Endodermal cell (in vitro differentiated cells): ENCODE measurements at regions not wholly inside any gene's neighbourhood (a gene's known extent, or its start where the extent isn't known, plus 50 kb on each side); places are given as distances from the start of the nearest gene placed in this dataset.

Source experiments
- DNase-seq: peaks from one replicate; pipeline ENCODE4 v3.0.0-alpha.2; 2017
- H3K27ac ChIP-seq: 2 replicates; pipeline ENCODE4 v1.5.1; 2013; ENCODE audit warnings: mild to moderate bottlenecking, low read depth, low read length, moderate library complexity
- H3K27me3 ChIP-seq: 2 replicates; pipeline ENCODE4 v1.6.1; 2013; ENCODE audit warnings: mild to moderate bottlenecking, low read length, moderate library complexity; ENCODE audit not compliant: insufficient read depth, control insufficient read depth, poor library complexity, severe bottlenecking
- H3K36me3 ChIP-seq: 2 replicates; pipeline ENCODE4 v1.7.0; 2013; ENCODE audit warnings: mild to moderate bottlenecking, low read length, moderate library complexity; ENCODE audit not compliant: control insufficient read depth, insufficient read depth
- H3K4me1 ChIP-seq: one replicate; pipeline ENCODE4 v1.7.0; 2013; ENCODE audit warnings: low read length; ENCODE audit not compliant: control insufficient read depth, insufficient read depth
- H3K4me3 ChIP-seq: 2 replicates; pipeline ENCODE4 v1.5.1; 2013; ENCODE audit warnings: mild to moderate bottlenecking, low read length, moderate library complexity
- H3K9ac ChIP-seq: 2 replicates; pipeline ENCODE4 v1.6.1; 2013; ENCODE audit warnings: mild to moderate bottlenecking, low read length, moderate library complexity; ENCODE audit not compliant: poor library complexity, severe bottlenecking; ENCODE audit errors: extremely low read depth
- H3K9me3 ChIP-seq: 2 replicates; pipeline ENCODE4 v1.6.1; 2013; ENCODE audit warnings: mild to moderate bottlenecking, low read length, moderate library complexity; ENCODE audit not compliant: control insufficient read depth
- H3K27ac Mint-ChIP-seq: 2 replicates; pipeline ENCODE4 v1.8.0; 2020; ENCODE audit warnings: mixed read lengths
- H3K27me3 Mint-ChIP-seq: 2 replicates; pipeline ENCODE4 v1.8.0; 2021; ENCODE audit warnings: mild to moderate bottlenecking, mixed read lengths; ENCODE audit not compliant: insufficient read depth
- H3K36me3 Mint-ChIP-seq: 2 replicates; pipeline ENCODE4 v1.8.0; 2020; ENCODE audit warnings: low read depth, mixed read lengths
- H3K4me1 Mint-ChIP-seq: 2 replicates; pipeline ENCODE4 v1.8.0; 2020; ENCODE audit warnings: mixed read lengths
- H3K4me3 Mint-ChIP-seq: 2 replicates; pipeline ENCODE4 v1.8.0; 2020; ENCODE audit warnings: mild to moderate bottlenecking, moderate library complexity, mixed read lengths
- H3K9me3 Mint-ChIP-seq: 2 replicates; pipeline ENCODE4 v1.8.0; 2020; ENCODE audit warnings: mild to moderate bottlenecking, mixed read lengths
- CTCF ChIP-seq: fragments of 200-600 bp; sonication (generic); conservative IDR thresholded peaks from 2 replicates; pipeline ENCODE4 v1.5.0; 2021; ENCODE audit warnings: antibody characterized with exemption, mild to moderate bottlenecking
- WGBS, 2 experiments: methylation state at CpG; one replicate each; pipeline versions ENCODE4 v1.1.5 to v1.1.7; 2013; ENCODE audit warnings: missing lambda C conversion rate in 2 of 2, mixed read lengths in 1 of 2; ENCODE audit not compliant: insufficient coverage in 1 of 2, insufficient read length in 1 of 2; 5-methylcytosine and 5-hydroxymethylcytosine counted together

DNA sequence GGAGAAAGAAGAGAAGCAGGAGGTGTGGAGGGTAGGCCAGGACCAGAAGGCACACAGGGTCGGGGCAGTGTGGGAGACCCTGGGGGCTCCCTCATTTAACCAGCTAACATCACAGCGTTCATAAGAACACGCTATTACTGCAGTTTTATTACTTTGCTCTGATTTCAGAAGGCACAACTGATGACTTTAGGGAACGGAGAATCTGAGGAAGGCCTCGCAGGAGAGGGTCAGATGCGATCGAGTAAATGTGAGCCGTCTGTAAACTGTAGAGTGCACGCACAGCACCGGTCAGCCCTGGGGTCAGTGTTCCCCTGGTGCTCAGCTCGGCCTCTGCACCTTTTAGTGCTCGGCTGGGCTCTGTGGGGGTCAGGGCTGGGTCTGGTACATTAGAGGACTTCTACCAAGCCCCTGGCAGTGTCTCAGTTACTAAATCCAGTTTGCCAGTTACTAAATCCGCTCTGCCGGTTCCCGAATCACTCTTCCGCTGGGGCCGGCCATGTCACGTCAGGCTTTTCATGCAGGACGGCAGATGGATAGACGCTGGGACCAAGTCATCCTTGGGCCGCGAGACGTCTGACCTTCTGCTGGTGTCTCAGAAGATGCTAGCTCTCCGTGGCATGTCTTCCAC lies 325.9 kb downstream of the SEC14L1 start:
- Mint-ChIP-seq H3K27ac (peak overlapping the region; percentile 95), H3K4me3 (peak overlapping the region; percentile 49), H3K36me3 (peaks cover 42% of the 10 kb centered on the region), H3K27me3 (no peaks in the 10 kb centered on the region), H3K9me3 (no peaks in the 10 kb centered on the region), H3K4me1 (peaks cover 54% of the 10 kb centered on the region)
- Histone ChIP-seq H3K27me3 (no peaks in the 10 kb centered on the region), H3K27ac (peak overlapping the region; percentile 90), H3K9ac (no peak overlapping the region), H3K4me1 (peaks cover 21% of the 10 kb centered on the region), H3K9me3 (no peaks in the 10 kb centered on the region), H3K36me3 (peaks cover 15% of the 10 kb centered on the region), H3K4me3 (no peak overlapping the region)
- TF ChIP-seq CTCF, result no peak
- DNase-seq, result peak; percentile 73
- WGBS, 2 experiments, result 56 to 76% methylated on average over 23 to 24 of the region's 24 CpGs

DNA sequence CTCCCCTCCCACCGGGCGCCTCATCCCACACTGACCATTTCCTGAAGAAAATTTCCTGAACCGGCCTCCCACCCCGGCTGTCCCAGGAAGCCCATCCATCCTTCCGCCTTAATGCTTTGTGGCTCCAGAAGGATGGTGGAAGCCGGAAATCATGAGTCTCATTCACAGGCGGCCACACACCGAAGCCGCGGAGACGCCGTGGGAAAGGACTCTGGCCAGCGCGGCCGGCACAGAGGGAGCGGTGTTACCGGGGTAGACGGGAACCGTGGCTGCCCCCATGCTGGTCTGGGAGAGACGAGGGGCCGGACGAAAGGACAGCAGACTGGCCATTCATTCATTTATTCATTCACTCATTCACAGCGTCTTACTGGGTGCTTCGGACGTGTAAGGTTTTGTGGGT lies 326.8 kb downstream of the SEC14L1 start:
- no peak overlapping the region for H3K27ac Mint-ChIP-seq
- H3K27ac ChIP-seq, result peak overlapping the region; percentile 90

DNA sequence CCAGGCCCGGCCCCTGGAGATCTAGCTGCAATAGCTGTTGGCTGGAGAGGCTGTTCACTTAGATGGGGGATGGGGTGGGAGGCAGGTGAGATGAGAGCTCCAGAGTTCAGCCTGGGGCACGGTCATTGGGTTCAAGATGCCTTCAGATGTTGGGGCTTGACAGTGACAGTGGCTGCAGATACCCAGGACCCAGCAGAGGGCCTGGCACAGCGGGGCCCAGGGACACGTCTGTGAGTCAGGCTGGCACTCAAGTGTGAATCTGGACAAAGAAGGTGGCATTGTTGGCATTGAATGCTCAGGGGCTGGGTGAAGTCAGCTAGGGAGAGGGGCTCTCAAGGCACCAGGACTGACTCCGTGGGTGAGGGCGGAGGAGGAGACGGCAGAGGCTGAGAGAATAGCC lies 328.1 kb downstream of the SEC14L1 start:
- H3K4me3 Mint-ChIP-seq, result no peak overlapping the region

More for the DNA sequence above, 326.8 kb downstream of the SEC14L1 start:
- no peaks in the 10 kb centered on the region for H3K9me3 ChIP-seq
- H3K9ac ChIP-seq, result no peak overlapping the region
- Mint-ChIP-seq H3K4me3 (no peak overlapping the region), H3K4me1 (peaks cover 62% of the 10 kb centered on the region), H3K27me3 (no peaks in the 10 kb centered on the region), H3K9me3 (no peaks in the 10 kb centered on the region), H3K36me3 (peaks cover 42% of the 10 kb centered on the region)
- DNase-seq, result no peak
- 92 to 94% methylated on average over 6 to 25 of the region's 25 CpGs for WGBS, 2 experiments
- H3K4me3 ChIP-seq, result no peak overlapping the region
- TF ChIP-seq CTCF, result no peak
- peaks cover 15% of the 10 kb centered on the region for H3K36me3 ChIP-seq
- peaks cover 29% of the 10 kb centered on the region for H3K4me1 ChIP-seq
- H3K27me3 ChIP-seq, result no peaks in the 10 kb centered on the region

More for the DNA sequence above, 328.1 kb downstream of the SEC14L1 start:
- H3K9me3 ChIP-seq, result no peaks in the 10 kb centered on the region
- Mint-ChIP-seq H3K9me3 (no peaks in the 10 kb centered on the region), H3K36me3 (peaks cover 35% of the 10 kb centered on the region), H3K27ac (no peak overlapping the region), H3K27me3 (no peaks in the 10 kb centered on the region), H3K4me1 (peaks cover 75% of the 10 kb centered on the region)
- H3K36me3 ChIP-seq, result peaks cover 10% of the 10 kb centered on the region
- H3K27ac ChIP-seq, result no peak overlapping the region
- no peak overlapping the region for H3K4me3 ChIP-seq
- 96 to 98% methylated on average over 6 to 7 of the region's 7 CpGs for WGBS, 2 experiments
- no peak for DNase-seq
- no peaks in the 10 kb centered on the region for H3K27me3 ChIP-seq
- H3K9ac ChIP-seq, result no peak overlapping the region
- H3K4me1 ChIP-seq, result peaks cover 32% of the 10 kb centered on the region
- TF ChIP-seq CTCF, result no peak
